PFSK-1 (cell line): ENCODE measurements at regions not wholly inside any gene's neighbourhood (a gene's known extent, or its start where the extent isn't known, plus 50 kb on each side); places are given as distances from the start of the nearest gene placed in this dataset.

Experiments used
- POLR2AphosphoS5 ChIP-seq: IDR thresholded peaks from 2 replicates; pipeline ENCODE4 v1.6.1; 2012; ENCODE audit warnings: low read depth, mild to moderate bottlenecking, control low read depth, low read length, moderate library complexity
- REST ChIP-seq, 2 experiments: IDR thresholded peaks; 2 replicates each; pipeline versions ENCODE4 v1.6.1 to v1.8.0; 2011 to 2012; ENCODE audit warnings: low read depth in 2 of 2, low read length in 2 of 2, control low read depth in 1 of 2, inconsistent platforms in 1 of 2, mild to moderate bottlenecking in 1 of 2, moderate library complexity in 1 of 2; ENCODE audit not compliant: insufficient read depth in 1 of 2
- SIN3A ChIP-seq: IDR thresholded peaks from 2 replicates; pipeline ENCODE4 v1.6.1; 2012; ENCODE audit warnings: mild to moderate bottlenecking, low read length, moderate library complexity, borderline replicate concordance; ENCODE audit not compliant: insufficient read depth
- TAF1 ChIP-seq: IDR thresholded peaks from 2 replicates; pipeline ENCODE4 v1.6.1; 2012; ENCODE audit warnings: low read length, control low read depth, borderline replicate concordance; ENCODE audit not compliant: insufficient read depth

- TF ChIP-seq TAF1 (no peak), REST (IDR thresholded peaks at IDR 0.05; ENCODE audit: insufficient read depth in 1 of 2, low read depth in 2 of 2, low read length in 2 of 2) (no peak), POLR2AphosphoS5 (no peak), SIN3A (no peak)
Observed at GRCh38 chr11:98965775-98966174, 55.0 kb upstream of the CNTN5 start.
